Caki2 (cell line): ENCODE measurements at regions not wholly inside any gene's neighbourhood (a gene's known extent, or its start where the extent isn't known, plus 50 kb on each side); places are given as distances from the start of the nearest gene placed in this dataset.

Experiments used
- DNase-seq: peaks from one replicate; pipeline ENCODE4 v3.0.0-alpha.2; 2015; ENCODE audit warnings: low read depth
- in situ Hi-C: cut with HindIII; loops from 2 replicates; pipeline ENCODE4 v1.10.0; 2016; ENCODE audit warnings: low sequenced_read_pairs, low pct_unique_long_range_greater_than_20kb, mixed read lengths

DNA sequence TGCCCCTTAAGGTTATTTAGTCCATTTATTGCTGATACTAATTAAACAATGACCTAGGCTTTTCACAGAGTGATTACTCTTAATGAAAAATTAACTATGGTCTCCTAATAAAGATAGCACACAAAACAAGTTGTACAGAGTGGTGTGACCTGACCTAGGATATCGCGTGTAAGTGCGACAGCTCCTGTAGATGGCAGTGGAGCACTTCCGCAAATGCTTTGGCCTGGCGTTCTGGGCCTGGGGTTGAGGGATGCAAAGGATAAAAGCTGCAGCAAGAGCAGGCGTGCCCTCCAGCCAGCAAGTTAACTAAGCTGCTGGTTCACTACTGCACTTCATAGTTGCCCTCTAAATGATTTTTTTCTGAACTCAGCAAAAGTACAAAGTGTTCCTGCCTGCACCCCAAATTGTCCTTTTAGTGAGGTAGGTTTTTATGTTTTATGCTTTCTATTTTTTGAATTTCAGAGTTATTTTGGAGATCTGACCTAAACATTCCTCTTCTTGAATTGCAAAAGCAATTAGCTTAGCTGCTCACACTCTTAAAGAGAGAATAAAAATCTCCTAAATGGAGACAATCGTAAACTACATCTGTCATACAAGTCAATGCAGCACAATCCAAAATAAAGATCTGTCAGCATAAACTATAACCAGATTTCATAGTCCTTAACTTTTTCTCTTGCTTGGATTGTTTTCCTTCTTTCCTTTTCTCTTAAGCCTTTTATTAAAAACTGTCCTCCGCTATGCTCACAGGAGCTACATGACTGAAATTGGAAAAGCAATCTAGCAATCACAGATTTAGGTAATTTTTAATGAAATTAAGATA is 379.6 kb downstream of the LRIG3 start:
- in situ Hi-C loops = no loop called here
- peak; percentile 63 for DNase-seq

DNA sequence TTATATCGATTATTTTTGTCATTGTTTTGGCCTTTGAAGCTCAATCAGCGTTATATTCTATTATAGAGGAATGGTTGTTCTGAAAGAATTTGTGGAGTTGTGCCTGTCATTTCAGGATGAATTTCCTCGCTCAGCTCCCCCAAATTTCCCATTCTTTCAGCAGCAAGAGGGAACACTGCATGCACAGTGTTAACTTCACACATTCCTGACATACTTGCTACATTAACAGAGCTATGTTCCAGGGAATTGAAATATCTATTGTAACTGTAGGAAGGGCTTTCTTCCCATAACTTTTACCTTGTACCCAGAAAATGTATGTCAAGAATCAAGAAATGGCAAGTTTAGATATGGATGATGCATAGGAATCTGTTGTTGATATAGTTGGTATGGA is 379.0 kb downstream of the LRIG3 start:
- DNase-seq = no peak
- in situ Hi-C loops = no loop called here

DNA sequence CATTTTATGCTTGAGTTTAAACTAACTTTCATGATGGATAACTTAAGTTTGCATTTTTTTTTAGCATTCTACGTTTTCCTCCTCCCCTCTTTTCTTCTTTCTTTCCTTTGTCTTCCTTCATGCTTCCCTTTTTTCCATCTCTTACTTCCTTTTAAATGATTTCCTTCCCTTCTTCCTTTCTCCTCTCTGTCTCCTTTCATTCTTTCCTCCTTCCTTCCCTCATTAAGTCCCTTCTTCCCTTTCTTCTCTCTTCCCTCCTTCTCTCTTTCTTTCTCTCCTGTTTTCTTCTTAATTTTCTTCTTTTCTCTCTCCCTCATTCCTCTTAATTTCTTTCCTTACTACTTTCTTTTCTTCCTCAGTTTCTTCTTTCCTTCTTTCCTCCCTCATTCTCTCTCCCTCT is 376.0 kb downstream of the LRIG3 start:
- no peak for DNase-seq
- in situ Hi-C loops = no loop called here

DNA sequence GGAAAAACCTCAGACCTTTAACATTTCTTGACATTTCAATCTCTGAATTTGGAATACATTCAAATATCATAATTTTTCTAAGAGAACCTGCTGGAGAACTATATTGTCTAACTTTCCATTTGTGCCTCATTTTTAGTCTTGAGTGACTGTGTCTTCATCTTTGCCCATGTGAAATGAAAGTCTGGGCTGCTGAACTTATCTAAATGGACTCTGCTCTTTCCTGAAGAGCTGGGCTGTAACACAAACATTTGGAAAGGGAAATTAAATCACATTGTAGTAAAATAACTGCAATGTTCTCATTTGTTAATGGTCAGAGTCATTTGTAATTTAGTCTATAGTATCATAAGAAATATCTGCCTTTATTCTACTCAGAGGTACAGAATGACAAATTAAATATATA is 373.1 kb downstream of the LRIG3 start:
- in situ Hi-C loops = no loop called here
- no peak for DNase-seq

DNA sequence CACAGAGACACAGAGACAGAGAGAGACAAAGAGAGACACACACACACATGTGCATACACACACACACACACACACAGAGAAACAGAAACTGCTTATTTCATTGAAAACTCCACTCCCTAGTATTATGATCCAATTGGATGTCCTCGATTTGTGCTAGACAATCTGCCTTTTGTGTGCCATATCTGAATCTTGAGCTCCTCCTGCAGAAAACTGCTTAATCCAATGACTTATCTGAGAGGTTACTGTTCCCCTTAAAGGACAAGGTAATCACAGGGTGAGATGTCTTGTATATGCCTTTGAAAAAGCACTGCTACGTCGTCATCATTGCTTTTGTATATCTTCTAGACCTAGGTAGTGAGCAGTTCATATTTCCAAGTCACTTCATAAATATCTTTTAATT is 371.5 kb downstream of the LRIG3 start:
- in situ Hi-C loops = no loop called here
- DNase-seq = no peak

DNA sequence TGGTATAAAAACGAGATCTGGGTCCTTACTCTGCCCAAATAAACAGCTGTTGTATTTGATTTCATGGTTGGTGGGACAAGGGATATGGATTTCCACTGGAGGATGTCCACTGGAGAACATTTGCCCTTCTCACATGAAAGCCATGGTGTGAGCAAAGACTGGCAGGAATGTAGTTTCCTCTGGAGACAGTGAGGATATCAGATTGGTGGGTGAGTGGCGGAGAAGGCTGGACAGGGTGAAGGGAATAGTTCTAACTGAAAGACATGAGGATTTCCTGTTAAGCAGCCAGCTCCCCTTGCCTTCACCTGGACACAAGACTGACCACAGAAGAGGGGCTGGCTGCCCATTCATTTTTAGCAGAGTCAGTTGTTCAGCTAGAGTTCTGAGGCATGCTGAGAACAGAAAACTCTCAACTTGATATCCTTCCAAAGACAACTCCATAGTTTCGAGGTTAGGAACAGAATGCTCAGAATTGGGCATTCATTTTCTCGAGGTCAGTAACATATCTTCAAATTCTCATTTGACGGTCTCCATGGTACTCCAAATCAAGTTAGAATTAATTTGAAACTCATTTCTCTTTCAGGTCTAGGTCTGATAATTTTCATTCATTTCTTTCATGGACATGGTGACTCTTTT is 365.7 kb downstream of the LRIG3 start:
- in situ Hi-C loops = no loop called here

DNA sequence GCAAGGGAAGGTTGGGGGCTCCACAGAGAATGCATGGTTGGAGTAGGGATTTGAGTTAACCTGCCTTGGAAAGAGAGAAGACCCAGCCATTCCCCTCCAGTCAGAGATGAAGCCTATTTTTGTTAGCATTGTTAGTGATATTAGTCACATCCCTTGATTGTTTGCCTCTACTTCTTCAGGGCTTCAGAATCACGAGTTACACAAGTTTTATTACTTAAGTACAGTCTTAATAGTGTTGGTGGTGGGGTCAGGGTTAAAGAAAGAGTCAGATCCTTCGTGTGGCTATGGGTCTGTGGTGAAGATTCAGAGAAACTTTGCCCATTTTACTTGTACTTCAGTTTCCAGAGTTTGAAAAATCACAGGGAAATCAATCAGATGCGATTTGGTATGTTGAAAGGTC is 363.1 kb downstream of the LRIG3 start:
- peak; percentile 34 for DNase-seq

More for the DNA sequence above, 365.7 kb downstream of the LRIG3 start:
- no peak for DNase-seq

DNA sequence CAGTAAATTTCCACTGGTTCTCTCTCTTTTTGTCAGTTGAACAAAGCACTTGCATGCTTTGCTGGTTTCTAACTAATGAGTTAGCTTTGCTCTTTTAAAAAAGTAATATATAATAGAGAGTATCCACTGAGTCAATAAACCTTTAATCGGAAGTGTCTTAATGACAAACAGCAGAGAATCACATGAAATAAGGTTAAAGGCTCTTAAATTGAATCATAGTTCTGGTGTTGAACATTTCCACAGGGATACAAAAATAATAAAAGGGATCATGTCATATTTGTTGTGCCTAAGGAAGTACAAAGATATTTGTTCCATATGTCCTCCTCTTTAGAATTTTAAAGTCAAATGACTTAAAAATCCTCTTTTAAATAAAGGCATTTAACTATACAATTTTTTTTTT is 362.6 kb downstream of the LRIG3 start:
- DNase-seq = no peak
- in situ Hi-C loops = no loop called here

More for the DNA sequence above, 363.1 kb downstream of the LRIG3 start:
- in situ Hi-C loops = no loop called here

DNA sequence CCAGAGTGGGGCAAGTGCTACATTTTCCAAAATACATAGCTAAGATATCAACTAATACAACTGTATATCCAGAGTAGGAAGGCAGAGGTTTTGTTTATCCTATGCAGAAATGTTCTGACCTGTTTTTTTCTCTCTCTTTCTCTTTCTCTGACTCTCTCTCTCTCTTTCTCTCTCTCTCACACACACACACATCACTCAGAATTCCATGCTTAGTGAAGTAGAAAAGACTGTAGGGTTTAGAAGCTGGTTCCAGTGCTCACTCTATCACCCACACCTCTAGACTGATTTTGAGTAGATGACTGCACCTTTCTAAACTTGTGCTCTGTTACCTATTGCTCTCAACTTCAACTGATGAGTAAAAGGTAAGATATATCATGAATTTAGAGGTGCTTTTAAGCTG is 356.7 kb downstream of the LRIG3 start:
- DNase-seq = no peak
- in situ Hi-C loops = no loop called here

DNA sequence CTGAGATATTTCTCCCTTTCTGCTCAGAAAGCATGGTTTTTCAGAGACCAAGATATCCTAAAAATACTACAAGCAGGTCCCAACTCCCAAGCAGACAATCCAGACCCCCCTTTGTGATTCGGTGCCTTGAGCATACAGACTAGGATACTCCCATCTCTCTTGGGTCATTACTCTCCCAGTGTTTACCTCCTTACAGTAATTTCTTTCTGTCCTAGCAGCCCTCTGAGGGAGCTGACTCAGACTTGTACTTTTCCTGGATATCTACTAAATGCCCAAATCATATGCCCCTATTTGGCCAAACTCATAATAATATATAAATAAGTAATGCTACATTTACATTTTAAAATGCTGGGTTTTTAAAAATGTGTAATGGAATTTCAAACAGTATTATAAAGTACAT is 355.6 kb downstream of the LRIG3 start:
- in situ Hi-C loops = no loop called here
- no peak for DNase-seq

DNA sequence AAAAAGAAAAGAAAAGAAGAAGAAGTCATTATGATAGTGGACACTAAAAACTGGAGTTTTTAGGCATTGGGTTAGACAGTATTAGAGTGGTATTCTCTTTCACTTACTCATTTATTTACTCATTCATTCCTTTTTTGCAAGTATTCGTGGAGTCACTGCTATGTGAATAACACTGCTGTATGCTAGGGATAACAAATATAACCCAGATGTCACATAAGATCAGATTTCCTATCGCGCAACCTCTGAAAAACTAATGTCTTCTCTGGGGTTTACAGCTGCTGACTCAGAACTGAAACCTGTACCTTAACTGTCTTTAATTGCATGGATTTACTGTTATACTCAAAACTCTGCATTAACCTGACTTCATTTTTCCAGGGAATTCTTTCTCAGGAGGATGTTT is 353.7 kb downstream of the LRIG3 start:
- DNase-seq = no peak
- in situ Hi-C loops = no loop called here

DNA sequence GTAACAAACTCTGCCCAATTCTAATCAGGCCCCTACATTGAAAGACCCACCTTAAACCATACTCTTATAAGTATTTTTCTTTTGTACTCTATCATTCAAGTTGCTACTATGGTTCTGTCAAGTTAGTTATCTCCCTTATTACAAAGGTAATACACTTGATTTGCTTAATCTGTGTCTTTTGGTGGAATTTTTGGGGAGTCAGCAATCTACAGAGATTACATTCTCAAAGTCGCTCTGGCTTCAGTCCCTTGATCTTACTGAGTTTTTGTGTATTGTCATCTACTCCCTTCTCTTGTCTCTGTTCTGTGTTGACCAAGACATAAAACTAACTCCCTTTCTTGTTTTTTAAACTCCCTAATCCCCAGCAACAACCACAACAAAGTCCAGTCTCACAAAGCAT is 353.1 kb downstream of the LRIG3 start:
- no peak for DNase-seq
- in situ Hi-C loops = no loop called here

DNA sequence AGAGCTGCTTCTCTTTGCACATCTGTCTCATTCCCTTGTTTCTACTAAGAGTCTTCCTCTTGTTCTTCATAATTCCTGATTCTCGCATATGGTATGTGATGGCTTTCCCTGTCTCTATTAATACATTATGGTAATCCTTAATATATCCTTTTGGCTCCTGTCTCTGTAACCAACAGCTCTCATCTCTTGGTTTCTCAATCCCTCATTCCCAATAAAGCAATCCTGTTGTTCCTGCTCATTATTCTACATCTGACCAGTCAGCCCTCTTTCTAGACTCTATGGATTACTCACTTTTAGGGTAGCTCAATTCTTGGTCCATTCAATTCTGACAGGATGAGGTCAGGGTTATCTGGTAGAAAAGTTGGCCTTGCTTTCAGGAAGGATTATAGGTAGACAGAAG is 349.9 kb downstream of the LRIG3 start:
- in situ Hi-C loops = no loop called here

DNA sequence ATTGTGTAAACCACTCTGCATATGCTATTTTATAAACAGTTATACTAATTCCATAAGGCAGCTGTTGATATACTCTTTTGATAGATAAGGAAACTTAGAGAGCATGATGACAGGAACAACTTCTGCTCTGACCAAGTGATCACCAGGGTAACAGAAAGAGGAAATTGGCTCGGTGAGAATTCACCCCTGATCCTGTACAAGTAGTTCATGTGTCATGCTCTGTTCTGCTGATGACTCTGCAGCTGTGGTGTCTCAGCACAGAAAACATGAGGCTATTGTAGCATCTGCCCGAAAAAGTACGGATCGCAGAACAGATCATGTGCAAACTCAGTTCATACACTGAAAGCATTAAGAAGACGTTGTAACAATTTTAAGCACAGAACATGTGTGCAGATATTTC is 345.0 kb downstream of the LRIG3 start:
- in situ Hi-C loops = no loop called here
- no peak for DNase-seq

More for the DNA sequence above, 349.9 kb downstream of the LRIG3 start:
- no peak for DNase-seq

DNA sequence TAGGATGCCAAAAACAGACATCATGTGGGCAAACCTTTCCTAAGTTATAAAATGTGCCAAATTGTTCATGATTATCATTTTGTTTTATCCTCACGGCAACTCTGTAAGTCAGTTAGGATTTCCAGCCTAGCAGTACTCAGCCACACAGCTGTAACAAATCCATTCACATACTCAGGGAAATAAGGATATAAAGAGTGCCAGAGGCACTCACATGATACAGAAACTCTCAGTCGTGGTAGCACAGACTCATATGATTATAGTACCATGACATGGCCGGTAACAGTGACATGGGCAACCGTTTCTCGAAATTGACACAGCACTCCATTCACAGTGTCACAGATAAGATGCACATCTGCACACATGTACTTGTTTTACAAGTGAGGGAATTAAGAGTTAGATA is 344.2 kb downstream of the LRIG3 start:
- DNase-seq = no peak
- in situ Hi-C loops = no loop called here

DNA sequence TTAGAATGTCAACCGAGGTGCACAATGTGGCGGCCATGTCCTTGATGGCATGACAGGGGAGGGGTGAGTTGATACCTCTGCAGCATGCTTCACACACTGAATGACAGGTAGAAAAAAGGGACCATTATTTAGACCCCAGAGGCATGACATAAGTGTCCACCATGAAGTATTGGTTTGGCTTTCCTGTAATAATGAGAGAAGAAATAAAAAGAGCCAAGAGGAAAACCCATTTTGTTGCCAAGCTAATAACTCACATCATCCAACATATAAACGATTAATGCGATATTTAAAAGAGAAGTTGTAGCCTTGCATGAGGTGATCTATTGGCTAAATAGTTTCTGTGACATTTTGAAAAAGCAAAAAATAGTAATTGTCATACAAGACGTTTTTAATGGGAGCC is 343.4 kb downstream of the LRIG3 start:
- no peak for DNase-seq

DNA sequence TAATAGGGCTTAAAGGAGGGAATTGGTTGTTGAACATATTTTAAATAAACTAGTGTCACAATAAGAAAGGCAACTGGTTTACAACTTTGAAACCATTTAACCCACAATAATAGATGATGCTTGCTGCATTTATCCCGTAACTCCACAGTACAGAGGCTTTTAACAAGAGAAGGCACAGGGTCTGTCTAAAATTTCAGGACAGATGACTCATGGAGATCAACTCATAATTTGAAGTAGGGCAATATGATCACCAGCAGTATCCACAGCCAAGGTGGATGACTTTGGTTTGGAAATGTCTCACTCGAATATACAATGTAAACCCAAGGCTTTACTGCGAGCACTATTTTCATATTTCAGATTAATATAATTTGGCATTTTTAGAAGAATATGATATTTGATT is 340.2 kb downstream of the LRIG3 start:
- DNase-seq = no peak
- in situ Hi-C loops = no loop called here

More for the DNA sequence above, 343.4 kb downstream of the LRIG3 start:
- in situ Hi-C loops = no loop called here

DNA sequence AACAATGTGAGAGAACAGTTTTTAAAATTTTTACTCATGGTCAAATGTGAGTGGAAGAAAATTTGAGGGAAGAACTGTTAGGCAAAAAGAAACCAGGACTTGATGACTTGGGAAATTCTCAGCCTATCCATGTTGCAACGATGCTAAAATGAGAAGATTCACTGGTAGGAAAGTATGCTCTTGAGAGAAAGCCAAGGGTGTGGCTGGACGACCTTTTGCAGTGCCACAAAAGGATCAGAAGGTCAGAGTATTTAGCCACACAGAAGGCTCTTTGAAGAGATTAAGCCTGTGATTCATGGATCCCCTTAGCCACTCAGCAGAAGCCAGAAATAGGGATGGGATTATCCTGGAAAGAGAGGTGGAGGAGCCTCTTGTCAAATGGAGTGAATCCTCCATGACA is 336.8 kb downstream of the LRIG3 start:
- DNase-seq = no peak

DNA sequence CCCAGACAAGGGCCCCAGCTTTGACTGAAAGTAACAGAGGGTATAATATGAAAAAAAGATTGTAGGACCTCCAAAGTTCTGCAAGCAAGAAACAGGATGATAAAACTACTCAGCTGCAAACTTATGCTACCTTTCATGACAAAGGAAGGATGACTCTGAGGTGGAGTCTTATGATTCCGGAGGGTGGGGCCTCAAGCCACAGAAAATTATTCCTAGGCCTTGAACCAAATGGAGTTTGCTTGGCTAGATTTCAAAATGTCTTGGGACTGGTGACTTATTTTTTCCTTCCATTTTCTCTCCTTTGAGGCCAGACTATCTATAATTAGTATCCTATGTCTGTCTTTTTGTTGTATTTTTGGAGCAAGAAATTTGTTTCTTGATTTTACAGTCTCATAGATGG is 336.4 kb downstream of the LRIG3 start:
- in situ Hi-C loops = no loop called here
- no peak for DNase-seq

More for the DNA sequence above, 336.8 kb downstream of the LRIG3 start:
- in situ Hi-C loops = no loop called here

DNA sequence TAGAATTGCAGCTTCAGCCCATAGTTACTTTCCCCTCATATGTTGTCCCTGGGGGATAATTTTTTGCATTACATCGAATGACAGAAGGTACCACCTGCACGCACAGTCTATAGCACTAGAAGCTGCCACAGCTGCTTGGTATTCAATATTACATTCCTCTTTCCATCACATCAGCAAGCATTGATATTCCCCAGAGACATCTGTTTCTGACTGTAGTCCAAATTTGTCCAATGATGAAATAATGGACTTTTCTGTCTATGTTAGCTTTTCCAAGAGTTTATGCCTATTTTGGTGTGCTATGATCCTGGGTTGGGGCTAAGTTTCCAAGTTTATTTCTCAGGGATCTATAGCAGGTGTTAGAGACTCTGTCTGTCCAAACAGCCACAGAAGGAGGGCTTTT is 335.4 kb downstream of the LRIG3 start:
- DNase-seq = no peak
- in situ Hi-C loops = no loop called here
